Ishikawa (cell line): ENCODE measurements at regions not wholly inside any gene's neighbourhood (a gene's known extent, or its start where the extent isn't known, plus 50 kb on each side); places are given as distances from the start of the nearest gene placed in this dataset.

Experiments used
- CEBPB ChIP-seq: IDR thresholded peaks from 2 replicates; pipeline ENCODE4 v1.6.1; 2012
- CREB1 ChIP-seq: IDR thresholded peaks from 2 replicates; pipeline ENCODE4 v1.6.1; 2012; ENCODE audit warnings: low read depth
- EGR1 ChIP-seq: IDR thresholded peaks from 2 replicates; pipeline ENCODE4 v1.6.1; 2012
- EP300 ChIP-seq: IDR thresholded peaks from 2 replicates; pipeline ENCODE4 v1.6.1; 2012; ENCODE audit warnings: borderline replicate concordance
- RAD21 ChIP-seq: IDR thresholded peaks from 2 replicates; pipeline ENCODE4 v1.6.1; 2012; ENCODE audit warnings: low read depth
- REST ChIP-seq: IDR thresholded peaks from 2 replicates; pipeline ENCODE4 v1.6.1; 2012; ENCODE audit warnings: low read depth, mild to moderate bottlenecking
- TAF1 ChIP-seq: IDR thresholded peaks from 2 replicates; pipeline ENCODE4 v1.6.1; 2012; ENCODE audit warnings: low read depth, mild to moderate bottlenecking
- ZBTB7A ChIP-seq: IDR thresholded peaks from 2 replicates; pipeline ENCODE4 v1.6.1; 2012; ENCODE audit warnings: low read depth
- TF ChIP-seq, protein P1 (sequence below): IDR thresholded peaks from 2 replicates; pipeline ENCODE4 v1.6.1; 2012
- TF ChIP-seq, protein P2 (sequence below): IDR thresholded peaks from 2 replicates; pipeline ENCODE4 v1.6.1; 2012

DNA sequence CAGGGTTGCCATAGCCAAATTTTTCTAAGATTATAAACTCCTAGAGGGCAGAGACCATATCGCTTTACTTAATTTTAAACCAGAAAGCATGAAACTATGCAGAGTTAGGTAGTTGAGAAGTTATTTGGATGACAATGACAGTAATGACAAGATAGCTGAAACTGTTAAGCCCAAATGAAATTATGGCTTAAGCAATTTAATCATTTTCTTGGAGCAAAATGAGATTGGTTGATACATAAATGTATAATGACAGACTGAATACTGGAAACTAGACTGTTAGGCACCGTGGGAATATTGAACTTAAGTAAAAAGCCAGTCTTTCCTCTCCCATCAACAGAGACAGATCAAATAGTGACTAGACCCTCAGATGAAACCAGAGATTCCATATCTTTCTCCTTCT is 670.3 kb upstream of the NRSN1 start:
- TF ChIP-seq, protein P1, sequence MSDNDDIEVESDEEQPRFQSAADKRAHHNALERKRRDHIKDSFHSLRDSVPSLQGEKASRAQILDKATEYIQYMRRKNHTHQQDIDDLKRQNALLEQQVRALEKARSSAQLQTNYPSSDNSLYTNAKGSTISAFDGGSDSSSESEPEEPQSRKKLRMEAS, result no peak
- TF ChIP-seq REST (no peak), TAF1 (no peak), ZBTB7A (no peak), EGR1 (no peak), EP300 (no peak), RAD21 (no peak), CREB1 (no peak), CEBPB (no peak)
- TF ChIP-seq, protein P2, sequence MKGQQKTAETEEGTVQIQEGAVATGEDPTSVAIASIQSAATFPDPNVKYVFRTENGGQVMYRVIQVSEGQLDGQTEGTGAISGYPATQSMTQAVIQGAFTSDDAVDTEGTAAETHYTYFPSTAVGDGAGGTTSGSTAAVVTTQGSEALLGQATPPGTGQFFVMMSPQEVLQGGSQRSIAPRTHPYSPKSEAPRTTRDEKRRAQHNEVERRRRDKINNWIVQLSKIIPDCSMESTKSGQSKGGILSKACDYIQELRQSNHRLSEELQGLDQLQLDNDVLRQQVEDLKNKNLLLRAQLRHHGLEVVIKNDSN, result no peak
